ENCODE measurements at regions not wholly inside any gene's neighbourhood (a gene's known extent, or its start where the extent isn't known, plus 50 kb on each side); places are given as distances from the start of the nearest gene placed in this dataset.

DNA sequence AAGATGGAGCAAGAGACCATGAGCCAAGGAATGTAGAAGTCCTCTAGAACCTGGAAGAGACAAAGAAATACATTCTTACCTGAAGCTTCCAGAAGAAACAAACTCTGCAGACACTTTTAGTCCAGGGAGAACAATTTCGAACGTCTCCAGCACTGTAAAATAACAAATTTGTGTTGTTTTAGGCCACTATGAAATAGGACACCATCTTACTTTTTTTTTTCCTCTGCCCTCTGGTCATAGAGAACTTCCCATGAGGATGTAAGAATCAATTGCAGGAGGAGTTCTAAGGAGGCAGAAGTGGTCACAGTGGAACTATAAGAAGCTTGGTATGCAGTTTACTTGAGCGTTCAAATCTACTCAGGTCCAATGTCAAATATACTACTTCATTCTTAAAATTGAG is 1295.9 kb downstream of the ZPLD1 start (continued):
- TF ChIP-seq, protein P1, sequence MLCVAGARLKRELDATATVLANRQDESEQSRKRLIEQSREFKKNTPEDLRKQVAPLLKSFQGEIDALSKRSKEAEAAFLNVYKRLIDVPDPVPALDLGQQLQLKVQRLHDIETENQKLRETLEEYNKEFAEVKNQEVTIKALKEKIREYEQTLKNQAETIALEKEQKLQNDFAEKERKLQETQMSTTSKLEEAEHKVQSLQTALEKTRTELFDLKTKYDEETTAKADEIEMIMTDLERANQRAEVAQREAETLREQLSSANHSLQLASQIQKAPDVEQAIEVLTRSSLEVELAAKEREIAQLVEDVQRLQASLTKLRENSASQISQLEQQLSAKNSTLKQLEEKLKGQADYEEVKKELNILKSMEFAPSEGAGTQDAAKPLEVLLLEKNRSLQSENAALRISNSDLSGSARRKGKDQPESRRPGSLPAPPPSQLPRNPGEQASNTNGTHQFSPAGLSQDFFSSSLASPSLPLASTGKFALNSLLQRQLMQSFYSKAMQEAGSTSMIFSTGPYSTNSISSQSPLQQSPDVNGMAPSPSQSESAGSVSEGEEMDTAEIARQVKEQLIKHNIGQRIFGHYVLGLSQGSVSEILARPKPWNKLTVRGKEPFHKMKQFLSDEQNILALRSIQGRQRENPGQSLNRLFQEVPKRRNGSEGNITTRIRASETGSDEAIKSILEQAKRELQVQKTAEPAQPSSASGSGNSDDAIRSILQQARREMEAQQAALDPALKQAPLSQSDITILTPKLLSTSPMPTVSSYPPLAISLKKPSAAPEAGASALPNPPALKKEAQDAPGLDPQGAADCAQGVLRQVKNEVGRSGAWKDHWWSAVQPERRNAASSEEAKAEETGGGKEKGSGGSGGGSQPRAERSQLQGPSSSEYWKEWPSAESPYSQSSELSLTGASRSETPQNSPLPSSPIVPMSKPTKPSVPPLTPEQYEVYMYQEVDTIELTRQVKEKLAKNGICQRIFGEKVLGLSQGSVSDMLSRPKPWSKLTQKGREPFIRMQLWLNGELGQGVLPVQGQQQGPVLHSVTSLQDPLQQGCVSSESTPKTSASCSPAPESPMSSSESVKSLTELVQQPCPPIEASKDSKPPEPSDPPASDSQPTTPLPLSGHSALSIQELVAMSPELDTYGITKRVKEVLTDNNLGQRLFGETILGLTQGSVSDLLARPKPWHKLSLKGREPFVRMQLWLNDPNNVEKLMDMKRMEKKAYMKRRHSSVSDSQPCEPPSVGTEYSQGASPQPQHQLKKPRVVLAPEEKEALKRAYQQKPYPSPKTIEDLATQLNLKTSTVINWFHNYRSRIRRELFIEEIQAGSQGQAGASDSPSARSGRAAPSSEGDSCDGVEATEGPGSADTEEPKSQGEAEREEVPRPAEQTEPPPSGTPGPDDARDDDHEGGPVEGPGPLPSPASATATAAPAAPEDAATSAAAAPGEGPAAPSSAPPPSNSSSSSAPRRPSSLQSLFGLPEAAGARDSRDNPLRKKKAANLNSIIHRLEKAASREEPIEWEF (IDR thresholded peaks at IDR 0.05; ENCODE audit: insufficient replicate concordance, low read depth, low read length): no peak
- TF ChIP-seq FOS (IDR thresholded peaks at IDR 0.05; ENCODE audit: borderline replicate concordance, extremely low read depth, insufficient read length) (no peak), SREBF2 (IDR thresholded peaks at IDR 0.05; ENCODE audit: low read length) (no peak), STAT1 (conservative IDR thresholded peaks at IDR 0.05) (no peak), IKZF2 (IDR thresholded peaks at IDR 0.05) (no peak), RAD21 (IDR thresholded peaks at IDR 0.05; ENCODE audit: insufficient read depth, low read depth, low read length) (no peak), GABPA (IDR thresholded peaks at IDR 0.05; ENCODE audit: low read depth) (no peak), BACH1 (IDR thresholded peaks at IDR 0.05; ENCODE audit: borderline replicate concordance) (no peak), TARDBP (IDR thresholded peaks at IDR 0.05; ENCODE audit: borderline replicate concordance) (no peak), E2F8 (IDR thresholded peaks at IDR 0.05; ENCODE audit: low read depth, partially characterized antibody) (no peak), ZSCAN29 (IDR thresholded peaks at IDR 0.05) (no peak)
